Fibroblast of mammary gland (primary cell): ENCODE measurements at regions not wholly inside any gene's neighbourhood (a gene's known extent, or its start where the extent isn't known, plus 50 kb on each side); places are given as distances from the start of the nearest gene placed in this dataset.

Experiments
- DNase-seq: peaks from one replicate; pipeline ENCODE4 v3.0.0-alpha.2; 2010; ENCODE audit warnings: low read depth
- H3K4me3 ChIP-seq: 2 replicates; pipeline ENCODE4 v1.5.1; 2011; ENCODE audit warnings: low read depth, mild to moderate bottlenecking, low read length, moderate library complexity; ENCODE audit not compliant: control insufficient read depth
- CTCF ChIP-seq: conservative IDR thresholded peaks from 2 replicates; pipeline ENCODE4 v1.5.1; 2011; ENCODE audit warnings: low read depth, low read length, inconsistent platforms; ENCODE audit not compliant: control insufficient read depth, insufficient read depth

DNA sequence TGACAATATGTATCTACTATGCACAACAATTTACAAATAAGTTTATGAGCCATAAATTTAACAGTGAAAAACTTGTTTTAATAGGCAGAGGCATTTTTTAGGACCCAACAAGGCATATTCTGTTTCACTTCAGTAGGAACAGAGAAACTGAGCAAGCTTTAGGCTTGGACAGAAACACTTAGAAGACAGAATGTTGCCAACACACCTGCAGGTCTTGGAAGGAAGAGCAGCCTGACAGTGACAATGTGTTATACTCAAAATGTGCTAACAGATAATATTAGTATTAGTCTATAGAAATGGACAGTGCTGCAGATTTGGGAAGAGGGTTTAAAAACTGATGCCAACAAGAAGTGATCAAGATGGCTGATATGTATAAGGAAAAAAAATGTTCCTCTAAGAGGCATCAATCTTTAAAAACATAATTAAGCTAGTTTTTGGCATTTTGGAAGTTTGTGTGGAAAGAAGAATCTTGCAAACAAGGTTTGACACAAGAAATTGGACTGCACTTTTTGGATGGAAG, 297.1 kb upstream of the FSIP2 start:
- DNase-seq, result no peak
- H3K4me3 ChIP-seq, result no peak overlapping the region
- TF ChIP-seq CTCF, result no peak

GRCh38 chr2:185456517-185456916, 282.1 kb upstream of the FSIP2 start:
- TF ChIP-seq CTCF, result no peak
- peak; percentile 64 for DNase-seq
- no peak overlapping the region for H3K4me3 ChIP-seq

GRCh38 chr2:185463481-185463880, 275.1 kb upstream of the FSIP2 start:
- no peak for DNase-seq
- TF ChIP-seq CTCF, result no peak
- no peak overlapping the region for H3K4me3 ChIP-seq

- no peak for DNase-seq
- H3K4me3 ChIP-seq, result no peak overlapping the region
- no peak for TF ChIP-seq CTCF
These were observed 271.7 kb upstream of the FSIP2 start for GRCh38 chr2:185466915-185467314.

DNA sequence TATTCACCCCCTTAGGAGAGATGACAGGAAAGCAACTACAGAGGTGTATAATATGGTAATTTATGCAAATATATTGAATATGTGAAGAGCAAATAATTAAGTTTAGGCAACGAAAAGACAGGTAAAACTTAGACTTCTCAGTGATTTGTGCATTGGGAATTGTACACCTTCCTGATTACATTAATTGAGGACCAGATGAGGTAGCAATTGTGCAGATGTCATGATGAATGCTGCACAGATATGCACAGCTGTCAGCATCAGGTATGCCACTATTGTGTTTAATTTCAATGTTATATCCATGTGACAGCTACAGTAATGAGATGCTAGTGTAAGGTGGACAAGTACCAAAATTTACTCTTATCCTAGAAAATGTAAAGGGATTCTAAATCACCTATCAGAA, 267.2 kb upstream of the FSIP2 start:
- no peak for TF ChIP-seq CTCF
- no peak overlapping the region for H3K4me3 ChIP-seq
- DNase-seq, result no peak

DNA sequence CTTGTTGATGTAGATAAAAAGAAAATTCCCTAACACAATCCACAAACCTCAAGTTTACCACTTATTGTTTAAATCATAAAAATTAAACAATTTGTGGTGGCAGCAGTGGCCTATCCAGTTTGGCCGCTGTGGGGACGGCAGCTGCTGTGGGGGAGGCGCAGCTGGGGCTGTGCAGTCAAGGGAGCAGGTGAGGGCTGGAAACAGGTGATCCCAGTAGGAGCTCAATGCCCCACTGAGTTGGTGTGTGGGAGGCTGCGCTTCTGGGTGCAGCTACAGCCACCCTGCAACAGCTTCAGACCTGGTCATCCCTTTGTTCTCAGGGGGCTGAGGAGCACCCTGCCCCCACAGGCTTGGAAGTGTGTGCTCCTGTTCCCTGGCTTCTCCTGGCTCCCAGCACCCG, 266.0 kb upstream of the FSIP2 start:
- H3K4me3 ChIP-seq, result no peak overlapping the region
- no peak for TF ChIP-seq CTCF
- DNase-seq, result no peak

GRCh38 chr2:185473838-185474237, 264.8 kb upstream of the FSIP2 start:
- no peak overlapping the region for H3K4me3 ChIP-seq
- no peak for DNase-seq
- no peak for TF ChIP-seq CTCF
